H1 (cell line): ENCODE measurements at regions not wholly inside any gene's neighbourhood (a gene's known extent, or its start where the extent isn't known, plus 50 kb on each side); places are given as distances from the start of the nearest gene placed in this dataset.

Experiments used
- BCL11A ChIP-seq, 2 experiments: IDR thresholded peaks; one replicate each; pipeline ENCODE4 v1.6.1; 2011; ENCODE audit warnings: low read depth in 2 of 2, low read length in 2 of 2, mild to moderate bottlenecking in 2 of 2
- FOSL1 ChIP-seq: IDR thresholded peaks from 2 replicates; pipeline ENCODE4 v1.6.1; 2011; ENCODE audit warnings: mild to moderate bottlenecking, low read depth, low read length, moderate library complexity; ENCODE audit not compliant: insufficient read depth
- JUND ChIP-seq: IDR thresholded peaks from 2 replicates; pipeline ENCODE4 v1.6.1; 2011; ENCODE audit warnings: mild to moderate bottlenecking, improper control_type of control experiment, low read length
- KDM1A ChIP-seq: fragments of 200-600, 300-600 bp; sonication (generic); IDR thresholded peaks from 2 replicates; pipeline ENCODE4 v1.7.1; 2016; ENCODE audit warnings: mild to moderate bottlenecking, low read length, borderline replicate concordance
- POLR2A ChIP-seq, 2 experiments: IDR thresholded peaks; 1 replicate in 1 of 2; 2 replicates in 1 of 2; pipeline ENCODE4 v1.6.1; 2011; ENCODE audit warnings: low read depth in 2 of 2, low read length in 2 of 2, mild to moderate bottlenecking in 2 of 2; ENCODE audit errors: control extremely low read depth in 1 of 2
- RFX5 ChIP-seq: IDR thresholded peaks from 2 replicates; pipeline ENCODE4 v1.6.1; 2011; ENCODE audit warnings: low read depth, low read length, improper control_type of control experiment, borderline replicate concordance
- SAP30 ChIP-seq: fragments of 300-600 bp; sonication (generic); IDR thresholded peaks from 2 replicates; pipeline ENCODE4 v1.7.1; 2012; ENCODE audit warnings: low read length, moderate library complexity, mild to moderate bottlenecking, inconsistent platforms; ENCODE audit not compliant: insufficient read depth, insufficient replicate concordance
- SP2 ChIP-seq: IDR thresholded peaks from 2 replicates; pipeline ENCODE4 v1.6.1; 2012; ENCODE audit warnings: mild to moderate bottlenecking, low read length, inconsistent platforms
- SUZ12 ChIP-seq: fragments of 200-600 bp; sonication (generic); IDR thresholded peaks from 2 replicates; pipeline ENCODE4 v1.6.1; 2012; ENCODE audit warnings: mild to moderate bottlenecking, inconsistent platforms, low read length, moderate library complexity, mixed read lengths
- TF ChIP-seq, protein P1 (sequence below), 3 experiments: IDR thresholded peaks; 1 replicate in 2 of 3; 2 replicates in 1 of 3; pipeline versions ENCODE4 v1.5.1 to v1.6.1; 2011; ENCODE audit warnings: low read length in 3 of 3, mild to moderate bottlenecking in 3 of 3, inconsistent platforms in 2 of 3, low read depth in 1 of 3, moderate library complexity in 1 of 3; ENCODE audit not compliant: insufficient read depth in 1 of 3; ENCODE audit errors: control extremely low read depth in 1 of 3

DNA sequence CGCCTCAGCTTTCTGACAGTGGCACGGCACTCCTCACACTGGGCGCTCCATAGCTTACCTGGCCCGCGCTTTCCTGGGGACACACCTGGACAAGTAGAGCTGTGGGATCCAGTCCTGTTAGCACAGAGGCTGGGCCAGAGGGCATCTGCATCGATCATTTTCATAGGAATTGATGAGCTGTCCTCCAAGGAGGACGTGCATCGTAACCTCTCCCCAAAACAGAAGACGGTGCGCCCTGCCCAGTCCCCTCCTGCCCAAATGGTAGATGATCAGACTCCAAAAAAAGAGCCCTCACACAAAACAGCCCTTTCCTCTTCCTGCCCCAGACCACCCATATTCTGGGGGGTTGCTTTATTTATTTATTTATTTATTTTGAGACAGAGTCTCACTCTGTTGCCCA lies 161.2 kb downstream of the CTTN start:
- TF ChIP-seq SUZ12 (no peak), POLR2A (IDR thresholded peaks at IDR 0.05; ENCODE audit: control extremely low read depth in 1 of 2, low read depth in 2 of 2, low read length in 2 of 2) (no peak), BCL11A (IDR thresholded peaks at IDR 0.05; ENCODE audit: low read depth in 2 of 2, low read length in 2 of 2) (no peak), FOSL1 (no peak), JUND (no peak), SAP30 (no peak), KDM1A (no peak), SP2 (no peak), RFX5 (no peak)
- TF ChIP-seq, protein P1, sequence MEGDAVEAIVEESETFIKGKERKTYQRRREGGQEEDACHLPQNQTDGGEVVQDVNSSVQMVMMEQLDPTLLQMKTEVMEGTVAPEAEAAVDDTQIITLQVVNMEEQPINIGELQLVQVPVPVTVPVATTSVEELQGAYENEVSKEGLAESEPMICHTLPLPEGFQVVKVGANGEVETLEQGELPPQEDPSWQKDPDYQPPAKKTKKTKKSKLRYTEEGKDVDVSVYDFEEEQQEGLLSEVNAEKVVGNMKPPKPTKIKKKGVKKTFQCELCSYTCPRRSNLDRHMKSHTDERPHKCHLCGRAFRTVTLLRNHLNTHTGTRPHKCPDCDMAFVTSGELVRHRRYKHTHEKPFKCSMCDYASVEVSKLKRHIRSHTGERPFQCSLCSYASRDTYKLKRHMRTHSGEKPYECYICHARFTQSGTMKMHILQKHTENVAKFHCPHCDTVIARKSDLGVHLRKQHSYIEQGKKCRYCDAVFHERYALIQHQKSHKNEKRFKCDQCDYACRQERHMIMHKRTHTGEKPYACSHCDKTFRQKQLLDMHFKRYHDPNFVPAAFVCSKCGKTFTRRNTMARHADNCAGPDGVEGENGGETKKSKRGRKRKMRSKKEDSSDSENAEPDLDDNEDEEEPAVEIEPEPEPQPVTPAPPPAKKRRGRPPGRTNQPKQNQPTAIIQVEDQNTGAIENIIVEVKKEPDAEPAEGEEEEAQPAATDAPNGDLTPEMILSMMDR (IDR thresholded peaks at IDR 0.05; ENCODE audit: control extremely low read depth in 1 of 3, insufficient read depth in 1 of 3, low read depth in 1 of 3, low read length in 3 of 3), result no peak
